NT2/D1 (cell line): ENCODE measurements at regions not wholly inside any gene's neighbourhood (a gene's known extent, or its start where the extent isn't known, plus 50 kb on each side); places are given as distances from the start of the nearest gene placed in this dataset.

Experiments used
- SUZ12 ChIP-seq: IDR thresholded peaks from 2 replicates; pipeline ENCODE4 v1.6.1; 2011; ENCODE audit not compliant: insufficient read length, insufficient read depth; ENCODE audit errors: extremely low read depth
- YY1 ChIP-seq: IDR thresholded peaks from 2 replicates; pipeline ENCODE4 v1.6.1; 2011; ENCODE audit not compliant: insufficient read length, insufficient read depth
- ZNF274 ChIP-seq: IDR thresholded peaks from 2 replicates; pipeline ENCODE4 v1.6.1; 2011; ENCODE audit warnings: mild to moderate bottlenecking, low read depth, low read length

DNA sequence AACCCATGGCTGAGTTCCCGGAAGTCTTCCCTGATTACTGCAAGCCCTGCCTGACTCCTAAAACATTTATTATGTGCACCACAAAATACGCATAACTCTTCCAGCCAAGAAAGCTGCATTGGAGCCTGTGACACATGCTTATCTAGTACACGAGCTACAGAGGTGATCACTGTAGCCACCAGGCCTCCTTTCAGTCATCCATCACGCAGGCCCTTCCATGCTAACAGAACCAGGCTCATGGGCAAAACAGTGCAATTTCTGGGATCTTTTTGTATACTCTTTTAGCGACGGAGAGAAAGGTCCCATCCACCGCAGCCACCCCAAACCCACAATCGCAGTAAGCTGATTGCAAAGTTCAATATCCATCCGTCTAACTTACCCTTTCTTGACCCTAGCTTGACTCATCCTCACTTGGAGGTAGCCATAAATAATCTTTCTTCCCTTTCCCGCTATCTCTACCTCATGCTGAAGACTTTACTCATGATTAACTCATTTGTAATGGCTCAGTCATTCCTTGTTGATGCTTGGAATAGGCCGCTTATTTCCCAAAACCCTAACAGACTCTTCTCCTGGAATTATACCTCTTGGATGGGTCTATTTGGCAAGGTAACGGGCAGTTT is 1203.5 kb downstream of the TYW1 start:
- TF ChIP-seq ZNF274 (no peak), YY1 (no peak), SUZ12 (no peak)
